DOHH2 (cell line): ENCODE measurements at regions not wholly inside any gene's neighbourhood (a gene's known extent, or its start where the extent isn't known, plus 50 kb on each side); places are given as distances from the start of the nearest gene placed in this dataset.

Experiments
- EZH2phosphoT487 ChIP-seq: fragments of 200-600 bp; sonication (generic); IDR thresholded peaks from 2 replicates; pipeline ENCODE4 v1.6.1; 2017; ENCODE audit warnings: borderline replicate concordance, mild to moderate bottlenecking, antibody characterized with exemption, low read length, moderate library complexity, mixed read lengths
- TF ChIP-seq, protein P1 (sequence below): fragments of 200-600 bp; sonication (generic); IDR thresholded peaks from one replicate; pipeline ENCODE4 v1.5.1; 2014; ENCODE audit warnings: antibody characterized with exemption, mild to moderate bottlenecking, low read depth, low read length; ENCODE audit not compliant: poor library complexity, severe bottlenecking

DNA sequence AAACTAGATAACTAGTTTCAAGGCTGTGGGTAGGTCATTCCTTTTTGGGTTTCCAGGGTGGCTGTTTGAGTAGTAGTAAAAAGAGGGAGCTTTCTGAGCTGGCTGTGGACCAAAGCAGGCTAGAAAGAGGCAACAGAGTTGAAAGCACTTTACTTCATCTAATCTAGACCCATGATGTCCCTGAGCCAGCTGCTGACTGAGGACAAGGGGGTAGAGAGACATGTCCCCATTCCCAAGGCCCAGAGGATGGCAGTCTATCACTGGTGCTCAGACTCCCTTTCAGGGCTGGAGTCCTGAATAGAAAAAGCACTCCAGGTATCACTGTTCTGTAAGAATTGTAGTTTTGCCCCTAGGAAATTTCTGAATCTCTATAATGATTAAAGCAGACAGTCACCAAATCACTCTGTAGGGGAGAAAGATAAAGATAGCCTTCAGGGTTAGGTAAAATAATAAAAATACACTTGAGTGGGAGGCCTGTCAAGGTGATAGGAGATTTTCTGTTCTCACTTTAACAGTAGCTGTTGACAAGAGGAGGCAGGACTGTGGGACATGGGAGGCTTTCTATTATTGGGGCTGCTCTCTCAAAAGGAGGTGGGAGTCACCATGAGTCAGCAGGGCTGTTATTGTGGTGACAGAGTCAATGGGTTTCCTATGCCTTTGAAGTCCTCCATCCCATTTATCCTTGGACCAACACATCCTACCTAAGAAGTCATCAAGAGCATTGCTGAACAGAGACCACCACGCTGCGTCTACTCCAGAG is 190.2 kb upstream of the MPHOSPH6 start:
- TF ChIP-seq, protein P1, sequence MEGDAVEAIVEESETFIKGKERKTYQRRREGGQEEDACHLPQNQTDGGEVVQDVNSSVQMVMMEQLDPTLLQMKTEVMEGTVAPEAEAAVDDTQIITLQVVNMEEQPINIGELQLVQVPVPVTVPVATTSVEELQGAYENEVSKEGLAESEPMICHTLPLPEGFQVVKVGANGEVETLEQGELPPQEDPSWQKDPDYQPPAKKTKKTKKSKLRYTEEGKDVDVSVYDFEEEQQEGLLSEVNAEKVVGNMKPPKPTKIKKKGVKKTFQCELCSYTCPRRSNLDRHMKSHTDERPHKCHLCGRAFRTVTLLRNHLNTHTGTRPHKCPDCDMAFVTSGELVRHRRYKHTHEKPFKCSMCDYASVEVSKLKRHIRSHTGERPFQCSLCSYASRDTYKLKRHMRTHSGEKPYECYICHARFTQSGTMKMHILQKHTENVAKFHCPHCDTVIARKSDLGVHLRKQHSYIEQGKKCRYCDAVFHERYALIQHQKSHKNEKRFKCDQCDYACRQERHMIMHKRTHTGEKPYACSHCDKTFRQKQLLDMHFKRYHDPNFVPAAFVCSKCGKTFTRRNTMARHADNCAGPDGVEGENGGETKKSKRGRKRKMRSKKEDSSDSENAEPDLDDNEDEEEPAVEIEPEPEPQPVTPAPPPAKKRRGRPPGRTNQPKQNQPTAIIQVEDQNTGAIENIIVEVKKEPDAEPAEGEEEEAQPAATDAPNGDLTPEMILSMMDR, result no peak
- TF ChIP-seq EZH2phosphoT487, result no peak
